Stimulated activated naive CD8-positive, alpha-beta T cell treated with anti-CD3 and anti-CD28 coated beads, Interleukin-15, amount 100 ng/mL, for 72 hours (primary cell): ENCODE measurements at regions not wholly inside any gene's neighbourhood (a gene's known extent, or its start where the extent isn't known, plus 50 kb on each side); places are given as distances from the start of the nearest gene placed in this dataset.

Source experiments
- ATAC-seq: fragments of 150-1000 bp; cut with Tn5 transposase; 2 replicates; pipeline ENCODE4 v1.10.0; 2021; ENCODE audit warnings: mild to moderate bottlenecking, moderate library complexity
- DNase-seq, 2 donors: peaks; one replicate each; pipeline ENCODE4 v3.0.0; 2021 to 2022
- H3K27ac Mint-ChIP-seq, 2 donors: one replicate each; pipeline ENCODE4 v1.8.0; 2022; ENCODE audit warnings: mild to moderate bottlenecking in 2 of 2, mixed read lengths in 2 of 2, moderate library complexity in 2 of 2
- H3K27me3 Mint-ChIP-seq: one replicate; pipeline ENCODE4 v1.8.0; 2022; ENCODE audit warnings: mixed read lengths
- H3K4me1 Mint-ChIP-seq: one replicate; pipeline ENCODE4 v1.8.0; 2022; ENCODE audit warnings: mild to moderate bottlenecking, mixed read lengths
- H3K4me3 Mint-ChIP-seq, 2 donors: one replicate each; pipeline ENCODE4 v1.8.0; 2022; ENCODE audit warnings: mild to moderate bottlenecking in 2 of 2, mixed read lengths in 2 of 2, moderate library complexity in 1 of 2
- H3K9me3 Mint-ChIP-seq, 2 donors: one replicate each; pipeline ENCODE4 v1.8.0; 2022; ENCODE audit warnings: mixed read lengths in 2 of 2

DNA sequence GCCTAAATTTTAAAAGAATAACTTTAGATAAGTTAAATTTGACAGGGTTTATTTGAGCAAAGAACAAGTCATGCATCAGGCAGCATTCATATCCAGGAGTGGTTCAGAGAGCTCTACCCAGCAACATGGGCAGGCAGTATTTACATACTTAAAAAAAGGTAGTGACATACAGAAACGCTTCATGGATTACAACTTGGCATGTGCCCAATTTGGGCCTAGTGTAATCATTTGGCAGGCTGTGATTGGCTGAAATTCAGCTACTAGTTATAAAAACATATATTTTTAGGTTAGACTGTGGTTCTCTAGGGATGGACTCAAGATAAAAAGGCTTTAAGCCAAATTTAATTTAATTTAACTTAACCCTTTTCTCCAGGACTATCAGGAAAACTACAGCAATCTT is 374.0 kb upstream of the ADAMTS16 start:
- H3K9me3 Mint-ChIP-seq: peaks cover 4 to 23% of the 10 kb centered on the region in 2 donors

DNA sequence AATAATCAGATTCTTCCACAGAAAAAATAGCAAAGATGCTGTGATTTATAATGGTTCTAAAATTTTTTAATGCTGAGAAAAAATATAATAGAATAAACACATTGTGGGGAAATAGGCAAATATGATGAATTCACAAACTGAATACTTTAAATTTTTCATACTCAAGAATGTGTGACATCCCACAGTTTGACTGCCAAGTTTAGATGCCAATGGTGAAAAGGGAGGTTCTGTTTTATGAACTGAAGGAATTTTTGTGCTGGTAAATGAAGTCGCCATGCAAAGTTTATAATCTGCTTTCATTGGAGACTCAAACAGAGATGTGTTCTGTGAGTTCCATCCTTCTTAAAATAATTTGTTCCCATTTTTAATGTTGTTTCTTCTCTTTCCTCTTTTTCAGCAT is 367.5 kb upstream of the ADAMTS16 start:
- no peak for ATAC-seq
- Mint-ChIP-seq H3K4me1 (no peaks in the 10 kb centered on the region), H3K4me3 (no peak overlapping the region), H3K9me3 (peaks cover 4 to 23% of the 10 kb centered on the region in 2 donors), H3K27me3 (no peaks in the 10 kb centered on the region), H3K27ac (no peak overlapping the region)
- DNase-seq: no peak

More for the DNA sequence above, 374.0 kb upstream of the ADAMTS16 start:
- no peak for DNase-seq
- no peak for ATAC-seq
- no peaks in the 10 kb centered on the region for H3K27me3 Mint-ChIP-seq
- H3K4me3 Mint-ChIP-seq: no peak overlapping the region
- no peaks in the 10 kb centered on the region for H3K4me1 Mint-ChIP-seq
- H3K27ac Mint-ChIP-seq: no peak overlapping the region

DNA sequence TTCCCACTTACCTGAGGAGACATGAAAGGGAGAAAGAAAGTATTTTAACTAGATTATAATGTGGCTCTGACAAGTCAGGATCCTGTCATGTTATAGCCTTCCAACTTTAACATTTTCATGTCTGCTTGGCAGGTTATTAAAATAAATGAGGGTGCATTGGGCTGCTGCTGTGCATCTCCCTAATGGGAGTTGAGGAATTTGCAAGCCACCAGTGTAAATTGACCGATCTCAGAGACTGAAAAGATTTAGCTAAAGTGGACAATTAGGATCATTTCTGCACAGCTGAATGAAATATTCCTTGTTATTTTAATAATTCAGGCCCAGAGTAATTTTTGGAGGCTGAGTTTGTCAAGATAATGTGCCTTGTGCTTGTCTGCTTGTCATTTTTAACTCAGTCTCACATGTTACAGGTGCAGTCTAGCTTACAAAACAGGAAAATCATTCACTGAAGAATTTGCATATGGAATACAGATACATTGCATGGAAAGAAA is 366.3 kb upstream of the ADAMTS16 start:
- DNase-seq: no peak
- no peak for ATAC-seq
- Mint-ChIP-seq H3K27ac (no peak overlapping the region), H3K9me3 (peaks cover 4 to 17% of the 10 kb centered on the region in 2 donors), H3K4me3 (no peak overlapping the region), H3K4me1 (no peaks in the 10 kb centered on the region), H3K27me3 (no peaks in the 10 kb centered on the region)

DNA sequence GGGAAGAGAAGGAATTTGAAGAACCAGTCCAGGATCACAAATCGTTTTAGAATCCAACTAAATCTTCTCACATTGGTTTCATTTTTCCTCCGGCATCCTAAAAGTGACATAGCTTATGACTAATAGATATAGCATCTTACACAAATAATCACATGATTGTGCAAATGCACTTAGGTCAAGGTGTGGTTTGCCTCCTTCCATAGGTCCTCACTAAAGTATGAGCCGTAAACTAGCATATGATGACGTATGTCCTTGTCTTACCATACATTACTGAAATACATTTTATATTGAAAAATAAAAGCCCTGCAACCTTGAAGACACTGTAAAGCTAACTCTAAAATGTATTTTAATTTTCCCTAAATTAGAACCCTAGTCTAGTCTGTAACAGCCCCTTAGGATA is 362.7 kb upstream of the ADAMTS16 start:
- ATAC-seq (no peak), DNase-seq (no peak)
- H3K4me3 Mint-ChIP-seq: no peak overlapping the region
- H3K4me1 Mint-ChIP-seq: no peaks in the 10 kb centered on the region
- no peaks in the 10 kb centered on the region for H3K27me3 Mint-ChIP-seq
- H3K9me3 Mint-ChIP-seq: peaks cover 5 to 8% of the 10 kb centered on the region in 2 donors
- no peak overlapping the region for H3K27ac Mint-ChIP-seq

DNA sequence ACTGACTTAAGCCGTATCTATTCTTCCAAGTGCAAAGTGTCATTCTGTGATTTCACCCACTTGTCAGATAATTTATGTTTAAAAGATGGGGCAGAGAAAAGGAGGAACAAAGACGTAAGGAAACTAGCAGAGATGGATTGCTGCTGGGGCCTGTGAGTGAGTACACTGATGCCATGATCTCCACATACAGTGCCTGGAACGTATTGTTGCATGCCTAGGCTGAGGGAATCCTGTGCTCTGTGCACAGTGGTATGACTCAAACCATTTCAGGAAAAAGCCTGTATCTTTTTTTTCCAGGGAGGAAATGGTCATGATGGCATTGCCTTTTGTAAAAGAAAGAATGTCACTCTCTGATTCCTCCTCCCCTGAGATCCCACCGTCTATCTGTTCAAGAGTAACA is 359.5 kb upstream of the ADAMTS16 start:
- DNase-seq (no peak), ATAC-seq (no peak)
- Mint-ChIP-seq H3K9me3 (peaks cover 9 to 36% of the 10 kb centered on the region in 2 donors), H3K27ac (no peak overlapping the region), H3K4me3 (no peak overlapping the region), H3K4me1 (no peaks in the 10 kb centered on the region), H3K27me3 (no peaks in the 10 kb centered on the region)

DNA sequence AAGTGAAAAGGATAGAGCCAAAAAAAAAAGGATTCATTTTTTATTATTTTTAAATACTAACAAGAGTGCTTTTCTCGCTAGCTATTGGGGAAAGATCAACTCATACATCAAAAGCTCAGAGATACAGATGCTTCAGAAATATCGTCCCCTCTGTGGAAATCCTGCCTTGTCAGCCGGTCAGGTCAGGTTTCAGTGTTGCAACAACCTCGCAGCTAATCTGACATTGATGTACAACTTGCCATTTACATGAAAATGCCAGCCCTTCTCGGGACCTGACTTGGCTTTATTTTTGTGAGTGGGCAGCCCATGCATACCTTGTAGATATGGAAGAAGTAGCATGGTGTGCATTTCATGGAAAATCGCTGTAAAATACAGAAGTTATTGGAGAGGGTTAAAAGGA is 358.8 kb upstream of the ADAMTS16 start:
- H3K9me3 Mint-ChIP-seq: peaks cover 16 to 43% of the 10 kb centered on the region in 2 donors
- DNase-seq (no peak), ATAC-seq (no peak)
- no peak overlapping the region for H3K27ac Mint-ChIP-seq
- H3K27me3 Mint-ChIP-seq: no peaks in the 10 kb centered on the region
- H3K4me1 Mint-ChIP-seq: no peaks in the 10 kb centered on the region
- no peak overlapping the region for H3K4me3 Mint-ChIP-seq

DNA sequence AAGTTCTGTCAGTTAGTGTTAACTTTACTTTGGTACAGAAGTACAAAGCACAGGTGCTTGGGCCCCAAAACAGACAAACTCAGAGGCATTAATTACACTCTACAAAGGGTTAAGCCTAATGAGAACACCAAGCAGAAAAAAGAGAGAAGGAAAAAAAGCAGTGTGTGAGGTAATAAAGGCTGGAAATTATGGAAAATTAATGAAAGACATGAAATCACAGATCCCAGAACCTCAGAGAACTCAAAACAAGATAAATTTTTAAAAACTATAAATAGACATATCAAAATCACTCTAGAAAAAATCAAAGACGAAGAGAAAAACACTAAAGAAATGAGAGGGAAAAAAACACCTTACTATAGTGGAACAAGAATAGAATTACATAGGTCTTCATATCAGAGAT is 354.2 kb upstream of the ADAMTS16 start:
- Mint-ChIP-seq H3K4me3 (no peak overlapping the region), H3K4me1 (no peaks in the 10 kb centered on the region), H3K9me3 (peaks cover 18 to 54% of the 10 kb centered on the region in 2 donors), H3K27me3 (no peaks in the 10 kb centered on the region), H3K27ac (no peak overlapping the region)
- no peak for ATAC-seq
- no peak for DNase-seq

DNA sequence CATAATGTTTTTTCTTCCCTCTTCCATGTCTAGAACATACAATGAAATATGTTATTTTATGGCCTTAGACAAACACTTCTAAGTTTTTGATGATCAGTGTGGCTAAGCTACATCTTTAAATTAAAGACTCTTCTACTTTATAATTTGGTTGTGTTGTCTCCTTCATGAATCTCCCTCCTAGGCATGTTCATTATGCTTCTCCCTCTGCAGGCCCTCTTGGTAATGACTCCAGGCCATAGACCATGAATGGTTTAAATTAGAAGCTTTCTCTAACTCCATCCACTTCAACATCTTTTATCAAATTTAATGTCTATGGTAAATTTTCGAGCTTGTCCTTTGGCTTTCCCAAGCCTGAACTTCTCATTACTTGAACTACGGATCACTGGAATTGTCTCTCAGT is 342.7 kb upstream of the ADAMTS16 start:
- DNase-seq (no peak), ATAC-seq (no peak)
- Mint-ChIP-seq H3K4me3 (no peak overlapping the region), H3K27ac (no peak overlapping the region), H3K4me1 (no peaks in the 10 kb centered on the region), H3K9me3 (peaks cover 18 to 32% of the 10 kb centered on the region in 2 donors), H3K27me3 (no peaks in the 10 kb centered on the region)

DNA sequence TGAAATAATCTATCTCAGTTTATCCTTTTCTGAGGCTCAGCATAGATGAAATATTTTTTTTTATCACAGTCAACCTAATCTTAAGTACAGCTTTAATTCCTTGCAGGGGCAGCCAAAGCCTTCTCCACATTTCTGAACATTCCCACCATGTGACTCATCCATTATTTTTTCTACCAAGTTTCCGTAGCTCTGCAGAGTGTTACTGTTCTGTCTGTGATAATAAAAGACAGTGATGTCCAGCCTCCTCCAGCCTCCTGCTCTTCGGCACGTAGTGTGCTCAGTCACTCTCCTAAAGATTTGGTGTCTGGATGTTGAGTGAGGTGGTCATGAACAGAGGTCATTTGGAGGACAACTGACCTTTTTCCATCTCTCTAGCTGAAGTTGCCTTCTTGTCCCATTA is 338.1 kb upstream of the ADAMTS16 start:
- ATAC-seq (no peak), DNase-seq (no peak)
- Mint-ChIP-seq H3K4me3 (no peak overlapping the region), H3K27me3 (no peaks in the 10 kb centered on the region), H3K4me1 (no peaks in the 10 kb centered on the region), H3K27ac (no peak overlapping the region), H3K9me3 (peaks cover 23 to 30% of the 10 kb centered on the region in 2 donors)

DNA sequence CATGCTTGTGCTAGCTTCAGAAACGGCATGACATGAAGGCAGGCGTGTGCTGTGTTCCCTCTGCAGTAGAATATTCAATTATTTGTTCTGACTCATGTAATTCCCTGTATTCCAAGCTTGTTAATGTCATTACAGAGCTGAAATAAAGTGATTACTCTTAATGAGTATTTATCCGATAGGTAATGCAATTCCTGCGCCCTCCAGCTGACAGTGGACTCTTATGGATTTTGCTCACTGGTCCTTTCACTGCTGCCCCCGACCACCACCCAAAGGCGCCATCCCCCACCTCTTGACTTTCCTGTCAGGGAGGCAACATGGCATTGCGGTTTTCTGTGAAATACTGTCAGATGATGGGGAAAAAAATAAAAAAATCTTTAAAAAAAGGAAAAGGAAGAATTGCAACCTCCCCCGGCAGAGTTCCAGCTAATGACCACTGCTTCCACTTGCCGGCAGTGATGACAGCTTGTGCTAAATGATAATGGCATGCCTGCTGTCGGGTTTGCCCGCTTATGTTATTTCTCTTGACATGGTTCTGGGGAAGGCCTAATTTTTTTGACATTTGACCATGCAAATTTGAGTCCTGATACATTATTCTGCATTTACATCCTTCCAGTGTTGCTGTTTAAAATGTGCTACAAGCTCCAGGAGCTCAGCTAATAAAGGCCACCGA is 335.3 kb upstream of the ADAMTS16 start:
- H3K4me3 Mint-ChIP-seq: no peak overlapping the region
- no peak for ATAC-seq
- no peak overlapping the region for H3K27ac Mint-ChIP-seq
- H3K4me1 Mint-ChIP-seq: no peaks in the 10 kb centered on the region
- H3K9me3 Mint-ChIP-seq: peaks cover 18 to 26% of the 10 kb centered on the region in 2 donors
- DNase-seq: no peak
- H3K27me3 Mint-ChIP-seq: no peaks in the 10 kb centered on the region

DNA sequence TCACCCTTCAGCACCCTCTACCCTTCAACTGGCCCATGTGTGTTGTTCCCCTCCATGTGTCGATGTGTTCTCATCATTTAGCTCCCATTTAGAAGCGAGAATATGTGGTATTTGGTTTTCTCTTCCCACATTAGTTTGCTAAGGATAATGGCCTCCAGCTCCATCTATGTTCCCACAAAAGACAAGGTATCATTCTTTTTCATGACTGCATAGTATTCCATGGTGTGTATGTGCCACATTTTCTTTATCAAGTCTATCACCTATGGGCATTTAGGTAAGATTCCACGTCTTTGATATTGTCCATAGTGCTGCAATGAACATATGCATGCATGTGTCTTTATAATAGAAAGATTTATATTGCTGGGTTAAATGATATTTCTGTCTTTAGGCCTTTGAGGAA is 325.1 kb upstream of the ADAMTS16 start:
- DNase-seq (no peak), ATAC-seq (no peak)
- Mint-ChIP-seq H3K4me1 (no peaks in the 10 kb centered on the region), H3K9me3 (peaks cover 14 to 20% of the 10 kb centered on the region in 2 donors), H3K4me3 (no peak overlapping the region), H3K27me3 (no peaks in the 10 kb centered on the region), H3K27ac (no peak overlapping the region)

DNA sequence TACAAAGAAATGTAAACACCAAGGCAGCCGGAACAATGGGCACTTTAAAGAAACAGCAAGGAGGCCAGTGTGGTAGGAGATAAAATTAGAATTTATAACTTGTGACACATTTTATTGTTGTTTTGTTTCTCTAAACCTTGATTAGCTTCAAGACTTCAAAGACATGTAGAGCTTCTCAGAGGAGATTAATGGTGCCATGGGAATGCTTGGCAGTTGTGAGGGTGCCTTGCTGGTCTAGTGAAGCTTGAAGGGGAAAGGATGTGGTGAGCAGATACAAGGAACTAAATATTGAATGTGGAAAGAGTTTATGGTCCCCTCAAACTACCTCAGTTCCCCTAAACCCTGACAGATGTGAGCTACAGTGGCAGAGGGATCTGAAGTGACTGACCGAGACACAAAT is 322.4 kb upstream of the ADAMTS16 start:
- Mint-ChIP-seq H3K27me3 (no peaks in the 10 kb centered on the region), H3K9me3 (peaks cover 11 to 14% of the 10 kb centered on the region in 2 donors), H3K4me1 (no peaks in the 10 kb centered on the region), H3K27ac (no peak overlapping the region), H3K4me3 (no peak overlapping the region)
- ATAC-seq: no peak
- no peak for DNase-seq

DNA sequence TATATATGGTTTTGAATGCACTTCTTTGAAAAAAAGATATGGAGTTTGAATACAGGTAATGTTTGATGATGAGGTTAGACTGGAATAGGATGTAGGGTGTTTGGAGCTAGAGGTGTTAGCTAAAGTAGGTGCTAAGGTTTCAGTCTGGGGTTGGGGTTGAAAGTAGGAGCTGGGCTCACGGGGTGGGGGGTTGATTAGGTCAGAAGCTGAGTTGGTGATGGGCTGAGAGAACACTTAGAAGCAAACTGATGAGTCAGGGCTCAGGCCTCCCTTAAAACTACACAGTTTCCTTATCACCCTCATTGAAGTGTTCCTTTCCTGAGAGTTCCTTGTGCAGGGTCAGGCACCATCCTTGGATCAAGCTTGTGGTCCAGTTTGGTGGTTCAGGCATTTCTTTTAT is 308.8 kb upstream of the ADAMTS16 start:
- Mint-ChIP-seq H3K9me3 (peaks cover 0 to 8% of the 10 kb centered on the region in 2 donors), H3K27me3 (no peaks in the 10 kb centered on the region), H3K27ac (no peak overlapping the region), H3K4me3 (no peak overlapping the region), H3K4me1 (no peaks in the 10 kb centered on the region)
- DNase-seq: no peak
- ATAC-seq: no peak

DNA sequence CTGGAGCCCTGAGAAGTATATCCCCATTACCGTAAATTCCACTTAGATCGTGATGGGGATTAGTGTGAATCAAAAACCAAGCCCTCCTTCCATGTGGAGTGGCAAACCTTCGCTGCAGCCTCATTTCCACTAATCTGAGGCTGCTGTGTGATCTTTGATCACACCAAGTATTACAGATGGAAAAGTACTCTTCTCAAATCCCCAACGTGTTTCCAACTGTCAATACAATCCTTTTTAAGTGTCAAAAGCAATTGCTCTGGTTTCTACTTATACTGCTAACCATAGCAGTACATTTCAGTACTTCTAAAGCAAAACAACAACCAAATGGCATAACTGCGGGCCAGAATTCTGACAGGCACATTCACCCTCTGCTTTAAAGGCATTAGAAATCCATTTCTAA is 307.7 kb upstream of the ADAMTS16 start:
- Mint-ChIP-seq H3K27ac (no peak overlapping the region), H3K4me1 (no peaks in the 10 kb centered on the region)

DNA sequence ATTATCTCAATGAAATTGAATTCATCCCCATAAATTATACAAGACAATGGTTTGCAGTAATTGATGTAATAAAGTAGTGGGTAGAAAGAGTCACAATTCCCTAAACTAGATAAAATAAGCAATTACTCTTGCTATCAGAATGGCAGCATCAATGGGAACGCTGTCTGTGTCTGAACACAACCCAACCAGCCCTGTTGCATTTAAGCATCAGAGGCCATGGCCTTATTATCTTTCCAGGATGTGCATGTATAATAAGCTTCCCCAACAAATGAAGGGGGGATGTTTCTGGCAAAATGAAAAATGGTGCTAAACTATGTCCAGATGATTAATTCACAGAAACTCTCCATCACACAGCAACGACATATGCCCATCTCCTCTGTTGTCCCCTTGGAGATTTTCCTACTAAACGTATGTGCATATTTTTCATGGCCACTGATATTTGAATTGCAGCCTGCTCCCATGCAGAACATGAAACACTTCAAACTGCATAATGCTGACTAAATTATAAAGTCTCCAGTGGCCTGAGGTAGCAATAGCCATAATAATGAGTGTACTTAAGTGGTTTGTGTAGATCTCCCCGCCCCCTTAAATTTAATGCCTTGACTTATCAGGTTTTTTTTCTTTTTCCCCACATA is 306.9 kb upstream of the ADAMTS16 start:
- Mint-ChIP-seq H3K4me1 (no peaks in the 10 kb centered on the region), H3K4me3 (no peak overlapping the region), H3K9me3 (peaks cover 0 to 6% of the 10 kb centered on the region in 2 donors), H3K27ac (no peak overlapping the region), H3K27me3 (no peaks in the 10 kb centered on the region)
- DNase-seq (no peak), ATAC-seq (no peak)

More for the DNA sequence above, 307.7 kb upstream of the ADAMTS16 start:
- no peak overlapping the region for H3K4me3 Mint-ChIP-seq
- peaks cover 0 to 6% of the 10 kb centered on the region in 2 donors for H3K9me3 Mint-ChIP-seq
- DNase-seq (no peak), ATAC-seq (no peak)
- no peaks in the 10 kb centered on the region for H3K27me3 Mint-ChIP-seq

DNA sequence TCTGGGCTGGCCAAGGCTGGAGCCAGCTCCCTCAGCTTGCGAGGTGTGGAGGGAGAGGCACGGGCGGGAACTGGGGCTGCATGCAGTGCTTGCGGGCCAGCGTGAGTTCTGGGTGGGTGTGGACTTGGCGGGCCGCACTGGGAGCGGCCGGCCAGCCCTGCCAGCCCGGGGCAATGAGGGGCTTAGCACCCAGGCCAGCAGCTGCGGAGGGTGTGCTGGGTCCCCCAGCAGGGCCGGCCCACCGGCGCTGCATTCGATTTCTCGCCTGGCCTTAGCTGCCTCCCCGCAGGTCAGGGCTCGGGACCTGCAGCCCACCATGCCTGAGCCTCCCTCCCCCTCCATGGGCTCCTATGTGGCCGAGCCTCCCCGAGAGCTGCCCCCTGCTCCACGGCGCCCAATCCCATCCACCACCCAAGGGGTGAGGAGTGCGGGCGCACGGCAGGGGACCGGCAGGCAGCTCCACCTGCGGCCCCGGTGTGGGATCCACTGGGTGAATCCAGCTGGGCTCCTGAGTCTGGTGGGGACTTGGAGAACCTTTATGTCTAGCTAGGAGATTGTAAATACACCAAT is 302.6 kb upstream of the ADAMTS16 start:
- H3K4me1 Mint-ChIP-seq: no peaks in the 10 kb centered on the region
- H3K9me3 Mint-ChIP-seq: peaks cover 5 to 15% of the 10 kb centered on the region in 2 donors
- no peak for DNase-seq
- H3K27me3 Mint-ChIP-seq: no peaks in the 10 kb centered on the region
- no peak for ATAC-seq
- no peak overlapping the region for H3K27ac Mint-ChIP-seq
- H3K4me3 Mint-ChIP-seq: no peak overlapping the region
